HG02973 (cell line): ENCODE measurements at regions not wholly inside any gene's neighbourhood (a gene's known extent, or its start where the extent isn't known, plus 50 kb on each side); places are given as distances from the start of the nearest gene placed in this dataset.

ENCODE experiments used
- ATAC-seq: cut with Tn5 transposase; IDR thresholded peaks from one replicate; pipeline ENCODE4 v1.9.1; 2021; ENCODE audit warnings: moderate library complexity; ENCODE audit not compliant: unreplicated experiment

- no peak for ATAC-seq
These were observed 64.9 kb upstream of the RREB1 start for GRCh38 chr6:7042654-7043545.

- ATAC-seq: no peak
These were observed 62.4 kb upstream of the RREB1 start for GRCh38 chr6:7045331-7045730.

DNA sequence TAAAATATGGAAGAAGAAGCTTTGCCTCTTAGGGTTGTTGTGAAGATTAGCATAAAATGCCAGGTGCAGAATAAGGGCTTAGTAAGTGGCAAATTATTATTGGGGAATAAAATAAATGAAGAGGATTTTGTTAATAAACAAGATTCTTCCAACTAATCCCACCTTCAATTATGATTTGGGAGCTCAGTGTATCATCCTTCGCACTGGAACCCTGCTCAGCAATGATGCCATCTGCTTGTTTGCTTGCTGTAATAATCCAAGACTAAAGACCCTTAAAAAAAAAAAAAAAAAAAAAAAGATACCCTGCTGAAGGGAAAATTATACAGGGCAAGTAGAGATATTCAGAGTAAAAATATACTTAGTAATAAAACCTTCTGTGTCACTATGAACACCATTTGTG is 62.0 kb upstream of the RREB1 start:
- ATAC-seq: no peak

- ATAC-seq: no peak
These were observed 60.6 kb upstream of the RREB1 start for GRCh38 chr6:7047128-7047527.

GRCh38 chr6:7047966-7048365 is 59.8 kb upstream of the RREB1 start:
- no peak for ATAC-seq

DNA sequence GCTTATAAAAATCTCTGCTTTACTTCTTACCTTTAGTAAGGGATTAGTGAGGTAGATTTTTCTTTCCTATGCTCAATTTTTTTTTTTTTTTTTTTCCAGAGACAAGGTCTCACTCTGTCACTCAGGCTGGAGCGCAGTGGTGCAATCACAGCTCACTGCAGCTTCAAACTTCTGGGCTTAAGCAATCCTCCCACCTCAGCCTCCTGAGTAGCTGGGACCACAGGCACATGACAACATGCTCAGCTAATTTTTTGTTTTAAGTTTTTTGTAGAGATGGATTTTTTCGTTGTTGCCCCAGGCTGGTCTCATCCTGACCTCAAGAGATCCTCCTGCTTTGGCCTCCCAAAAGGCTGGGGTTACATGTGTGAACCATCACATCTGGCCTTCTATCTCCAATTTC is 58.9 kb upstream of the RREB1 start:
- no peak for ATAC-seq

DNA sequence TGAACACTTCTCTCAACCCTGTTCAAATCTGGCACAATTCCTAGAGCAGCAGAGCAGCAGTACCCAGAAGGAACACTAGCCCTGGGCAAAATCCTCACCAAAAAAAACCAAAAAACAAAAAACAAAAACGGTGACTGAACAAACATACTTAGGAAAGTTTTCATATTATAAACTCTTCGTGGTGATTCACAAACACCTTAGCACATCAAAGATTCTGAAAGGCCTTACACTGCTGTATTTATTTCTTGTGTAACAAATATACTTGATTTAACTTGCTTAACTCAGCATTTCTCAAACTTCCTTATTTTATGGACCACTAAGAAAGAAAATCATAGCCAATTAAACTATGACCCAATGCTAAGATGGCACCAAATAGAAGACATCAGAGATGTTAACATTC is 57.8 kb upstream of the RREB1 start:
- no peak for ATAC-seq

DNA sequence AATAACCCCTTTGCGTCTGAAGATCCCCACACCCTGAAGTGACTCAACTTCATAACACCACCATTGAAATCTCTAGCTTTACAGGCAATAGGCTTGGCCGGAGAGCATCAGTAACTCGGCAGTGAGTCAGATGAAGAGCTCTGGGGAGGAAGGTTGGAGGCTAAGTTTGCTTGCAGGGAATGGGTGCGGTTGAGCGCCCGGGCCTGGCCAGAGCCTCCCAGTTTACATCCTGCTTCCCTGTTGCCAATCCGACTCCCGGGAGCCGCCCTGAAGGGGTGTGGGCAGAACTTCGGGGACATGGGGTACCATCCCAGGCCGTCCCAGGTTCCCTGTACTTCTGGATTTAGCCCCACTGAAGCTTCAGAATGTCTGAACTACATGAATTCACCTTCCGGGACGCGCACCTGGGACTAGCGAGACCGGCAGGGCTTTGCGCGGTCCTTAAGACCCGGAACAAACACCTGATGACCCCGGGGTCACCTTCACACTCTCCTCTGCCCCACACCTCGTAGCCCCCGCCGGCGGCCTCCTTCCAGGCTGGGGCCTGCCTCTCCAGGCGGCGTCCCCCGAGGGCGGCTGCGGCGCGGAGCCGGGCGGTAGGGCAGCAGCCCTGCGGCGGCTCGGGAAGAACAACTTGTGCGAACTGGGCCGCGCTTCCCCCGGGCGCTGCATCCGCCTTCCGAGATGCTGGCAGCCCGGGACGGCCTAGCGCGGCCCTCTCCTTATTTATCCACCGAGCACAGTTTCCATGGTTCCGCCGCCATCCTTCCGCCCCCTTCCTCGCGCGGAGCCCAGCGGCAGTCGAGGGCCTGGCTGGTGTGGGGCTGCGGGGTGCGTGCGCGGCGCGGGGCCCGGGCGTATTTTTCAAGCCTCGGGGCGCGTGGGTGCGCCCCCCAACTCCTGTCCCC is 56.6 kb upstream of the RREB1 start:
- peak; percentile 39 for ATAC-seq

DNA sequence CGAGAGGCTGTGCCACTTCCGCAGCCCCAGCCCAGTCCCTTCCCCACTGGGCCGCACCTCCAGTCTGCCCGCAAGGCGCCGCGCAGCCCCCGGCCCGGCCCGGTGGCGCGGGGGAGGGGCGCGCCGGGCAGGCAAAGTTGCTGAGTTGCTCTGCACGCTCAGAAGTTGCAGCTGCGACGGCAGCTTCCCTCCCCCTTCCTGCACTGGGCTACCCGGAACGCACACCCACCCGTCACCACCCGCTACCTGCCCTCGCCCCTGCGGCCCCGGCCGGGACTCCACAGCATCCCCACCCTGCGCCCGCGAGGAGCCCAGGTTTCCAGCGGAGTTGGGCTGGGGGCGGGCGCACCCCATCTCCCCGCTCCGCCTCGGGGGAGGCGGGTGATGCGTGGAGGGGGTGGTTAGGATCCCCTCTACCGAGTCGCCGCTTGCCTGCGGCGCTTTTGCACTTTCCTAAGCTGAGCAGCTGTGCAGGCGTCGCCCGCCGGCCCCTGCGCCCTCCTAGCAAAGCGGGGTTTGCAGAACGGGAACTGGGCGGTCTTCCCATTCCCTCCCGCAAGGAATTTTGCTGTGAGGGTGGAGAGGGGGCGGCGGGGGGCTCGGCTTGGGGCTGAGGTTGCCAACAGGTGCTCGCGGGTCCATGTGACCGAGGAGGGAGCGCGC is 55.9 kb upstream of the RREB1 start:
- ATAC-seq: peak; percentile 53

- ATAC-seq: no peak
These were observed 55.2 kb upstream of the RREB1 start for GRCh38 chr6:7052443-7053011.

DNA sequence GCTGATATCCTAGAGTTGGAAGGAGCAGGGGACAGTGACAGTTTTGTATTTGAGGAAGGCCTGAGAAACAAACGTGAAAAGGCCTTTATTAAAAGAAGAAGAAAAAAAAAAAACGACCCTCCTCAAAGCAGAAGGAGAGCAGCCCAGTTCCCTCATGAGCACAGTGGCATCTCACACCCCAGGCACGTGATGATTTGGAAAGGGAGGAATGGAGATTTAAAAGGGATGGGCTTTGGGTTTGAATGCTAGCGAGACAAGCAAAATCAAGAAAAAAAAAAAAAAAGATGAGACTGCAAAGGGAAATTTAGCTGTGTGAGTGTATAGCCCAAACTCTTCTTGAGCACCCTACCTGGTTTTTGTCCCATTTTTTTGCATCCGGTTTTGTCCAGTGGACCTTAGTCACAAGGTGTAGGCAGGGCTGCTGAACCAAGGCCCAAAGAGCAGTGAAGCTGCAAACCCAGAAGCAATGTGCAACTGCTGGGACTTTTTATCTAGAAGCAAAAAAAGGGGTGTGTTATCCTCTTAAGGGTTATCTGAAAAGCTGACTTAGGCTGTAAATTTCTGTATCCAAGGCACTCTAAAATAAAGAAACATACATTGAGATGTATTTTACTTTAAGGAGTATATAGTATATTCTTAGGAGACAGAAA is 54.5 kb upstream of the RREB1 start:
- ATAC-seq: no peak
